Keratinocyte (primary cell): ENCODE measurements at regions not wholly inside any gene's neighbourhood (a gene's known extent, or its start where the extent isn't known, plus 50 kb on each side); places are given as distances from the start of the nearest gene placed in this dataset.

Source experiments
- CTCF ChIP-seq, 3 experiments: IDR thresholded peaks in 1 of 3; conservative IDR thresholded peaks in 1 of 3; optimal IDR thresholded peaks in 1 of 3; 2 replicates in 2 of 3; 3 replicates in 1 of 3; pipeline versions ENCODE3 to v1.5.1; 2011; ENCODE audit warnings: low read length in 3 of 3, mild to moderate bottlenecking in 3 of 3, moderate library complexity in 2 of 3, control low read depth in 1 of 3, inconsistent platforms in 1 of 3; ENCODE audit not compliant: insufficient read depth in 2 of 3; ENCODE audit errors: extremely low read depth in 1 of 3
- EZH2 ChIP-seq: IDR thresholded peaks from one replicate; pipeline ENCODE4 v1.6.1; 2012; ENCODE audit warnings: inconsistent platforms, mild to moderate bottlenecking, low read length, moderate library complexity

DNA sequence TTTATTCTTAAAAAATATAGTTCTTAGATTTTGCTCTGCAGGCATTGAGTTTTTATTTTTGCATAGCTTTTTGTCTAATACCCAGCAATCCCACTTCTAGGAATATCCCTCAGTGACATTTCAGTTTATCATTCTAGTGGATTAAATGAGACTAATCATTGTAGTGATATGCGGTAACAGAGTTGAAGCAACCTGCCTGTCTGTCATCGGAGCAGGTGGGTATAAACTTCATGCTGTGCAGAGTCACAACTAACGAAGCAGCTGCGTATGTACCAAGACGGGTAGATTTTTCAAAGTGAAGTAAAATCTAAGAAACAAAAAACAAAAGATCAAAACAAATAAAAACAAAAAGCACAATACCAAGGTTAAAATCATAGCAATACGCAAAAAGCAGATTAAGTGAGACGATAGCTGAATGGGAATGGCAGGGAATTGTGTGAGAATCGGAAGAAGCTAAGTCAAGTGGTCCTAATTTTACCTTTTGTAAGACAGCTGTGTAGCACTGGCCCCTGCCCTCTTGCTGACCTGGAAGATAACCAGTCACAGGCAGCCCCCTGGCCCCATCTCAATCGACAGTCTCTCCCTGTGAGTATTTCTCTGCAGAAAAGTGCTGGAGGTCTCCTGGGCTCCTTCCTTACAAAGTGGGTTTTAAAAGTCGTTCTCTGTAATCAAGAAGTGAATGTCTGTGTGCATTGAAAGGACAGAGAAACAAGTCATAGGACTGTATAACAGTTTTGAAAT lies 169.2 kb downstream of the OR2B2 start:
- TF ChIP-seq CTCF (optimal IDR thresholded peaks at IDR 0.05 in 1 of 3, IDR thresholded peaks at IDR 0.05 in 1 of 3, conservative IDR thresholded peaks at IDR 0.05 in 1 of 3; ENCODE audit: extremely low read depth in 1 of 3, insufficient read depth in 2 of 3, low read length in 3 of 3) (no peak), EZH2 (no peak)
